ENCODE measurements at regions not wholly inside any gene's neighbourhood (a gene's known extent, or its start where the extent isn't known, plus 50 kb on each side); places are given as distances from the start of the nearest gene placed in this dataset.
"Not testable (repeated sequence)": the region's sequence is repeated elsewhere in the genome, so short reads cannot be mapped to it uniquely, and the experiment has no call there.

DNA sequence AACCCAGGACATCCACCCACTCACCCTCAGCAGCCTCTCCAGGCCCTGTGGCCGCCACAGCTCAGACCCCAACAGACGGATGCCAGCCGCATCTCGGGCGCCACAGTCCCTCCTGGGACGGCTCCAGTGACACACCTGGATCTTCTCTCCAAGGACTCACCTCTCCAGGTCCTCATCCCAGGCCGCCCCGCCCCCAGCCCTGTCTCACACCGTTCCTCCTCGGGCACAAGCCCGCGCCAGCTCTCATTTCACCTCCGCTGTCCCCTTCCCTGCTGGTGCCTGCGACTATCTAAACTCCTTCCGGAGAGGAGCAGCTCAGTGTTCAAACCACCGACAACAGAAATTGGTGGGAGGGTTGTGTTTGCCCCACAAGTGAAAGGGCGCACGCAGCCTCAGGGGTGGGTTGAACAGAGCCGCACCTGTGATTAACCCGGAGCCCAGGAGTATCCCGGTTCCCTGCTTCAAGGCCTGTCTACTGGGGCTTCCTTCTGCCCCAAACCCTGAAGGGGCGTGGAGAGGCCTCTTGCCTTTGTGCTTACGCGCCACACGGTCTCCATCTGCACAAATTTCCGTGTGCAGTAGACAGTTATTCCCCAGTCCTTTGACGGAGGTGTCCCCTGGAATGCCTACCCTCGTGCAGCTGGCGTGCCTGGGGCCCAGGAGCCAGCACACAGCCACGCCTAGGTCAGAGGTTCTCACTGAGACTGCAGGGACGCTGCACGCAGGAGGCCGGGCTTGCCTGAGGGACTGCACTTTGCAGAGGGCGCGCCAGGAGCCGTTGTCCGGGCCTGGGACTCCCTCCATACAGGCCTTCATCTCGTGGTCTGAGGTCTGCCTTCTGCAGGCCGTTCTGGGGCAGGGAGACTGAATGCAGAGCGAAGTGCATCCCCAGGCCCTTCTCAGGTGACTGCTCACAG is 232.7 kb downstream of the DLL1 start:
- DNase-seq (ENCODE audit: low spot score), result no peak

DNA sequence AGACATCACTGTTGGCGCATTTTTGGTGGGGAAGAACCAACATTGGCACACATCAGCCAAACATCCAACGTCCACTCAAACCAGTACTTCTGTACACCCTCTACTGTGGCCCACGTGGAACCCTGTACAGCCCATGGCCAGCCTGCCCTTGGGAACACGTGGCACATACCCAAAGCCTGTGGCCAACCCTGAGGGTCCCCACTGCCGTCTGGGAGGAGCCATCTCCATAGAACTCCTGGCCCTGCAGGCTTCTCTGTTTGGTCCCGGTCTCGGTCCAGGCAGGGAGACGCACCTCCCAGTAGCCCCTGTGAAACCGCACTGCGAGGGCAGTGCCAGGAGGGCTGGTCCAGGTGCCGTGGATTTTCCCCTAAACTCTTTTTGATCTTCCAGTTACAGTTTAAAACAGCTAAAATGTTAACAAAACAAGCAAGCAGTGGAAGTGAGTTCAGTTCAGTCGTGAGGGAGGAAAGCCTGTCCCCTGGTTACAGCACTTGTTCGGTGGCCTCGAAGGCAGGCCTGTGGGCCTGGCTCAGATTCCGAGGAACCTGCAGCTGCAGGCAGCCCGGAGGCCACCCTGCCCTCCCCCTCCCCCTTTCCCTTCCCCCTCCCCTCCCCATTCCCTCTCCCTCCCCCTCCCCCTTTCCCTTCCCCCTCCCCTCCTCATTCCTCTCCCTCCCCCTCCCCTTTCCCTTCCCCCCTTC is 233.7 kb downstream of the DLL1 start:
- no peak for DNase-seq (ENCODE audit: low spot score)

DNA sequence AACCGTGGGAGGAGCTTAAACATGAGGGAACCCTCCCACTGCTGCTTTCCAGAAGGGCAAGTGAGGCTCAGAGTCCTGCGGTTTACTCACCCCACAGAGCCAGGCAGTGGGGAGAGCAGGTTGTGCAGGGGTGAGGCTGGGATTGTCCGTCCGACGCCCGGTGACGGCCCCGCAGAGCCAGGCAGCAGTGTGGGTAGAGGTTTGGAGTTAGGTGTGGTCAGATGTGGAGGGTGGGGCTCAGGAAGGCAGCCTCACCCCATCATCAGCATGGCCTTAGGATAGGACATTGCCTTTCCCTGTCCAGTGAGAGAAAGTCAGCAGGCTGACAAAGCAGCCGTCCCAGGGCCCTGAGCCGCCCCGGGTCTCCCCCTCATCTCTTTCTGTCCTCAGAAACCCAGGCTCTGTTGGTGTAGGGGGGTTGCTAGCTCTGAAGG is 234.6 kb downstream of the DLL1 start:
- DNase-seq (ENCODE audit: low spot score), result no peak

DNA sequence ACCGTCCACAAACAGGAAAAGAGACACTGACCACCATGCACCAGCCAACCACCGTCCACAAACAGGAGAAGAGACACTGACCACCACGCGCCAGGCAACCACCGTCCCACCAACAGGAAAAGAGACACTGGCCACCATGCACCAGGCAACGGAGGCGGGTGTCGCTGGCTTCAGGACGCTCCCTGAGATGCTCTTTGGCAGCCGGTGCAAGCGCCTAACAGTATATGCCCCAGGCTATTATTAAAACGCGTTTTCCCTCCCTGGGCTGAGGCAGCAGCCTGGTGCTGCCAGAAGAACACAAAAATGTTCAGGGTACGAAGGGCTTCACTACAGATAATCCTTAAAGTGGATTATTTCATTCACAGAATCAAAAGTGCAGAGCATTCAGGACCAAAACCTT is 235.1 kb downstream of the DLL1 start:
- not testable (repeated sequence) for DNase-seq (ENCODE audit: low spot score)

DNA sequence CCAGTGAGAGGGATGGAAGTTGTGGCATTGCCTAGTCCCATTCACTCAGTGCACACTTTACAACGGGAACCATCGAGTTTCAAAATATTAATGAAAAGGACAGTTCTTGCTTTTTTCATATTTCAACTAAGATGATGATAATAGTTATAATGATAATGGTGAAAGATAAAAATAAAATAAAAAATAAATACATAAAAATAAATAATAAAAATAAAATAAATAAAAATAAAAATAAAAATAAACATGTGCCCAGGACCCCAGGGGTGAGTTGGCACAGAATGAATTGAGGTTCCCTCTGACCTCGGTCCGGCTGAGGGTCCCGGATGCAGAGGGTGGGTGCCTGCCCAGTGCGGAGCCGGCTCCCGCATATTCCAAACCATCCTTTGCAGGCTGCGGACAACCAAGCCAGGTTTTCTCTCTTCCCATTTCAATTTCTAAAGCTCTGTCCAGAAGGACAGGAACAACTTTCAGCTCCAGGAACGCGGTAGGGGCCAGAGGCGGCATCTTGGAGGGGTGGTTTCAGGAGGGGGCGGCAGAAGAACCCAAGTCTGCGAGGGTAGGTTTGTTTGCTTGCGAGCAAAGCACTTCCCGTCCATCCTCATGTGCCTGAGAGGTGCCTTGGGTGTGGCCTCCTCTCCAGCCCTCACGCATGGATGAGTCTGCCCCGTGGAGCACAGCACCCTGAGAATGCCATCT is 236.8 kb downstream of the DLL1 start:
- no peak for DNase-seq (ENCODE audit: low spot score)

DNA sequence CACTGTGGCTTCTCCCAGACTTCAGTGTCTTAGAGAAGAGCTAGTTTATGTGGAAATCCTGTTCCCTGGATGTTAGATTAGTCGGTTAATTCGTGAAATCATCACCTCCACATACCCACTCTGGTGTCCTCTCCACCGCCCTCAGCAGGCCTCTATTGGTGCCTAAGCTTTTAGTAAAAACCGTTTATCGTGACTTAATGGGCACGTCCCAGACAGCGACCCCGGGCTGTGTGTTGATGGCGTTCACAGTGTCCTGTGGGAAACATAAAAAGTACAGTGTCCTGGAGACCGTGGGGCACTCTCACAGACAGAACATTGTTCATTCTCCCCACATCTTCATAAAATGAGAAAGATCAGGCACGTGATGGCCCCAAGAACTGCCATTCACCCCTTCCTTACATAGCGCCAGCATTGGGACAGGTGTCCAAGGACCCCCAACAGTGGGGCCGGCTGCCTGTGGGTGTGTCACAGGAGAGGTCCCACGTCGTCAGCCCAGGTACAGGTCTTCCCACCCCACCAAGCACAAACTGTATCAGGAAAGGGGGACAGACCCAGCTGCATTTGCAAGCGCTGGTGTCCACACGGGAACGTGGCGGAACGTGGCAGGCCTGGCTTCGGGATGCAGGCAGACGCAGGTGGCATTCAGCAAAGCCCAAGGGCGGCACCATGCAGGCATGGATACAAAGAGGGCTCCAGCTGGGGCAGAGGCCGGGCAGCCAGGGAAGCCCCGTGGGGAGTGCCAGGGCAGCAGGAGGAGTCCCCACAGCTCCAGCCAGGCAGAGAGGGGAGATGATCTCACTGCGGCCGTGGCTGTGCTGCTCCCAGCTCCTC is 237.7 kb downstream of the DLL1 start:
- no peak for DNase-seq (ENCODE audit: low spot score)

DNA sequence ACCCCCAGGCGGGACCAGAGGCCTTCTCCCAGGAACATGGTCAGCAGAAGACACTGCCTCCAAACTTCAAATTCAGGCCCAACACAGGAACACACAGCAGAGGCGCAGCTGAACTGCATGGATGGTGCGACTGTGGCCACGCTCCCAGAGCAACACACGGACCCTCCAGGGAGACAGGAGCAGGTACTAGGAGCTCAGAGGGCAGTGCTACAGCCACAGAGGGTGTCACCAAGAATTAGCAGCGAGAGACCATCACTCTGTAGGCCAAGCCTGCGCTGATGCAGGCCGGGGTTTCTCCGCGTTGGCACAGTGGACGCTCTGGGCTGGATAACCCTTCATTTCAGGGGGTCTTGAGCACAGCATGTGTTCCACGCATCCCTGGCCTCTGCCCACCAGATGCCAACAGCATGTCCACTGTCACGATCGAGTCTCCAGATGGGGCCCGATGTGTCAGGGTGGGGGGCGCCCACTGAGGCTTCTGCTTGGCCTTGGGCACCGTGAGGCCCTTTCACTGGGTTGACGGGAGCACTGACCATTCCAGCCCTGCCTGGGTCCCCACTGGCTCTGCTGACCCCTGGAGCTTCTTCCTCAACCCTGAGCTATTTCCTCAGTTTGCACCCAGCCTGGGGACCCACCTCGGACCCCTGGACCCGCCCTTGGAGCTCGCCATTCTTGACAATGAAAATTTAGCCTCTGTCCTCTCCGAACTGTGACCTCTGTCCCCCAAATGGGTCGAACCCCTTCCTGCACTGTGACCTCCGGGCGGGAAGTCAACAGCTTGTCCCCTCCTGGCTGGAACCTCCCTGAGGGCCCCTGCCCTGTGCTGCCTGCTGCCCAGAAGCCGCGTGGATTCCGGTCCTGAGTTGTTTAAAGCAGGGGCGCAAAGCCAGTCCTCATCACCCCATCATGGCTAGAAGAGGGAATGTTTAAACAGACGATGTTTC is 239.4 kb downstream of the DLL1 start:
- no peak for DNase-seq (ENCODE audit: low spot score)

DNA sequence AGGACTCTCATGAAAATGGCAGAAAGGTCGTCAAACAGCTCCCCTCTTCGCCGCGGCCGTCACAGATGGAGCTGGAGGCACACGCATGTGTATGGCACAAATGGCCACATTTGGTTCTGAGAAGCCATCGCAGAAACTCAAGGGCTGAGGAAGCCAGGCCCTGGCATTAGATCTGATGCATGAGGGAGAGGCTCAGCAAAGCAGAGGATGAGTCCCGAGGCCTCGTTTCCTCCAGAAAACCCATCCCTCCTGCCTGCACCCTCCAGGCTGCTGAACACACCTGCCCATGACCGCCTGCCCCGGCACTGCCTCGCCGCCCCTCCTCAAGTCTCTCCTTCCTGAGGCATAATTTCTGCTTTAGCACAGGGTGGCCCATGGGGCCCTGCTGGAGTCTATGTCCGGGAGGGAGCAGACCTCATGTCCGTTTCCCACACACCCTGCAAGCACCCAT is 240.3 kb downstream of the DLL1 start:
- DNase-seq (ENCODE audit: low spot score), result no peak

DNA sequence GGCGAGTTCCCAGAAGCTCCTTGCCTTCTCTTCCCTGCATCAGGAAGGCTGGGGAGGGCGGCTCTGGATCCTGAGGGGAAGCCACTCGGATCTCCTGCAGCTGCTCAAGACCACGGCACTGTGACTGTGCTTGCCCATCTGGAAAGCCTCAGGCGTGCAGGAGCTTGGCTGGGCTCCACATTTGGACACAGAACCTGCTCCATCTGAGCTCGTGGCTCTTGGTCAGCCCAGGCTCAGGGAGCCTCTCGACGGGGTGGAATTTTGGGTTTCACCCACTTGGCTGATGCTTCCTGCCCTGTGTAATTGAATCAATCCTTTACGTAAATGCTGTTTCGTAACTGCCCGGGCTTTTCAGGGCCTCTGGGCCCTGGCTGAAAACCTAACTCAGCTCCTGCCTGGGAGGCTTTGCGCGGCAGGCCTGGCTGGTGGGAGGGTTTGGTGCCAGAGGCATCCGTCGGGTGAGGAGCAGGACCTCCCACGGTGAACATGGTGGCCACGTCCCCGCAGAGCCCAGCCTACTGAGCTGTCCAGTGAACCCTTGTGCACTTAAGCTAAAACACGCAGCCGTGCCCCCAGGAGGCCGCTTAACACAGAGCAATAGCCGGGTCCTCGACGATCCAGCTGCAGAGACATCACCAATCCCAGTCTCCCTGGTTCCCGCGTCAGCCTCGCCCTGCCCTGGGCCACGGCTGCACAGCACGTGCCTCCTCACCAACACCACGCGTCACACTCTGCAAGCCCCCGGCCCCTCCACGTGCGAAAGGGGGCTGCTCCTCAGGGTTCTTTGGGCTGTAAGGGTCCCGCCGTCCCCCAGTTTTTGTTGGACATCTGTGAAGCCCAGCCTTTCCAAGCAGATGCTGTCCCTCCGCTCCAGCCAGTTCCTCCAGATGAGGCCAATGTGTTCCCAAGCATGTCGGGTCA is 241.0 kb downstream of the DLL1 start:
- DNase-seq (ENCODE audit: low spot score), result peak; percentile 30

DNA sequence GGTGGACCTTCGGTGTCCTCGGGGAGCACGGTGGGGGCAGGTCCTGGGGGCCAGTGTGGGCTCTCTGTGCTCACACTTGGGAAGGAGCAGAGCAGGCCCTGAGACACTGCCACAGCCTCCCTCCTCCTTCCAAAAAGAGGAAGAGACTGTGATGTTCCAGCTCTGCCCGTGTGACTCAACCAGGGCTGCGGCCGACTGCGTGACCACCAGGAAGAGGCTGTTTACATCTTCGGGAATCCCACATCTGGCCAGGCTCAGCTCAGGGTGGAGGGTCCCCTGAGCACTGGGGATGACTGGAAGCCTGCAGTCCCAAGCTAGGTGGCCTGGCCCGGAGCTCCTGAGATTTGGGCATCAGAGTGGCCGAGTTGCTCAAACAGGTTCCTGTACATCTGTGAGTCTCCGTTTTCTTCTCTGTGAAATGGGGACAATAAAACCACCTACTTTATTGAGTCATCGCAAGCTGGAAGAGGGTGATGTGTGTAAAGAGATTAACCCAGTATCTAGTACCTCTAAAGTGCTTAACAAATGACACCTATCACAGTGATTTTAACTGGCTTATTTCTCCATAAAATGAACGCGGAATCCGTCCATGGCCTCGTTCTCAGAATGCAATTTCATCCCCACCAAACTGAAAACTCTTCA is 242.1 kb downstream of the DLL1 start:
- DNase-seq (ENCODE audit: low spot score), result peak; percentile 24

DNA sequence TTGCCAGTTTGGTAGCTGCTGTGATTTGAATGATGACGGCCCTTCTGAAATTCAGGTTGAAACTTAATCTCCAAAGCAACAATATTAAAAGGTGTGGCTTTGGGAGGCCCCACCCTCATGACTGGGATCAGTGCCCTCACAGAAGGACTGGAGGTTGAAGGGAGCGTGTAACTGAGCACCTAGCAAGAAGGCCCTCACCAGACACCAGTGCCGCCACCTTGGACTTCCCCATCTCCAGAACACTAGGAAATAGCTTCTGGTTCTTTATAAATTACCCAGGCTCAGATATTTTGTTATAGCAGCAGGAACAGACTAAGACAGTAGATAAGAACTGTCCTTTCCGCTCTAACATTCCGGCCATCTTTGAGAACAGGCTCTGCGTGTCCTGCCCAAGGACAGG is 243.1 kb downstream of the DLL1 start:
- no peak for DNase-seq (ENCODE audit: low spot score)

DNA sequence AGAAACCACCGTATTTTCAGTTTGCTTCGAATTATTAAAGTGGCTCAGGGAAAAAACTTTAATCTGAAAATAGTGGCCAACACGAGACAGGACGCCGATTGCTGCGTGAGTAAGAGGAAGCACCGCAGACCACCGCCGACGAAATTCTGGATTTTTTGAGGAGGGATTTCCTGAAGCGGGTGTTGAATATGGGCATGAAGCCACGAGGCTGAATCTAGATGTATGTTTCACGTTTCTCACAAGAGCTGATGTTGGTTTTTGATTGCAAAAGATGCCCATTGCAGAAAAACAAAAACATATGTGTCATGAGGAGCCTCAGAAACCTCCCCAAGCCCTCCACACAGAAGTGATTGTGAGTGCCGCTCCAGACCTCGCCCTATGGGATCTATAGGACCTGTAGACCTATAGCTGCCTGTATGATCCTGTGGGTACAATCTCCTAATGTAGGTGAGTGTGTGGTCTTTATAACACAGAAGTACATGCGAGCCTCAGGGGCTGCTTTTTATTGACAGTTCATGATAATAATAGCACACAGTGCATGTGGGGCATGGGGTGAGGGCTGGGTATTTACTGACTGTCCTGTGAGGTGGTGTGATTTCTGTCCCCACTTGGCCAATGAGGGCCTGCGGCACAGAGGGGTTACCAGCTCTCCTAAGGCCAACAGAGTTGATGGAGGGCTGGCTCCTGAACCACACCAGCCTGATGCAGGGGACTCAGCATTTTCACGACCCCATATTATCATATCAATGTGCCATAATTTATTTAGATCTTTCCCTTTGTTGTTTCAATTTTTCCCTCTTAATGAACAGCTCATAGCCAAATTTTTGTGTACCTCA is 243.9 kb downstream of the DLL1 start:
- DNase-seq (ENCODE audit: low spot score), result no peak

DNA sequence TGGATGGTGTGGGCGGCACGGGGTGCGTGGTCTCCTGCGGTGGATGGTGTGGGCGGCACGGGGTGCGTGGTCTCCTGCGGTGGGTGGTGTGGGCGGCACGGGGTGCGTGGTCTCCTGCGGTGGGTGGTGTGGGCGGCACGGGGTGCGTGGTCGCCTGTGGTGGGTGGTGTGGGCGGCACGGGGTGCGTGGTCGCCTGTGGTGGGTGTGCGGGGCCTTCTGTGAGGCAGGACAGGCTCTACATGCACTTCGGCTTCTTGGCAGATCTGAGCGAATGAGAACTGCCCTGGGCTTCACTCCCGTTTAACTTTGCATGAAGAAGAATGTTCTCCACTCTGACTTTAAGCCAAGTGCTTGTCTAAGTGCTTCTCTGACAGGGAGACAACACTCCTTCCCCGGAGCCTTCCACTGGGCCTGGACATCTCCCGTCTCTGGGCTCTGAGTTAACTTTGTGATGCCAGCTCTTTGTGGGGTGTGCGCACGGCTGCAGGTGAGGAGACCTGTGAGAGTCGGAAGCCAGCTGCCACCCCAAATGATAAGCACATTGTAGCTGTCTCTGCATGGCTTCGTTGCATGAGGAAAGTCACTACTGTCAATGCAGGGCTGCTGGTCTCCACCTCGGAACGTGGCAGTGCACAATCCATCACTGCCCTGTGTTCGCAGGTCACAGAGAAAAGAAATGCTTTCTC is 244.8 kb downstream of the DLL1 start:
- no peak for DNase-seq (ENCODE audit: low spot score)

DNA sequence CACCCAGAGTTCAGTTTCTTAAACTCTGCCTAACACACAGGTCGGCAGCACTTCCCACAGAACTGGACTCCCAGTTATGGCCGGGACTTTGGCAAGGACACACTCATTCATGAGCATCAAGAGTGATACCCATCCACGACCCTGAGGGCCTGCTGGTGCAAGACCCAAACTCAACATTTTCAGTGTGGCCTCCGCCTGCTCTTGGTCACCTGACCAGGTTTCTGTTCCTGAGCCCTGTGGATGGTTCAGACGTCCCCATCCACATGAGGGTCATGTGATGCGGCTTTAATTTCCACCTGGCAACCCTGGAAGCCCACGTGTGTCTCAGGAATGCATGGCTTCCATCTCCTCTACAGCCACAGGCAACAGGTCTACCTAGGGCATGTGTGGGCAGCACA is 245.3 kb downstream of the DLL1 start:
- DNase-seq (ENCODE audit: low spot score), result no peak

DNA sequence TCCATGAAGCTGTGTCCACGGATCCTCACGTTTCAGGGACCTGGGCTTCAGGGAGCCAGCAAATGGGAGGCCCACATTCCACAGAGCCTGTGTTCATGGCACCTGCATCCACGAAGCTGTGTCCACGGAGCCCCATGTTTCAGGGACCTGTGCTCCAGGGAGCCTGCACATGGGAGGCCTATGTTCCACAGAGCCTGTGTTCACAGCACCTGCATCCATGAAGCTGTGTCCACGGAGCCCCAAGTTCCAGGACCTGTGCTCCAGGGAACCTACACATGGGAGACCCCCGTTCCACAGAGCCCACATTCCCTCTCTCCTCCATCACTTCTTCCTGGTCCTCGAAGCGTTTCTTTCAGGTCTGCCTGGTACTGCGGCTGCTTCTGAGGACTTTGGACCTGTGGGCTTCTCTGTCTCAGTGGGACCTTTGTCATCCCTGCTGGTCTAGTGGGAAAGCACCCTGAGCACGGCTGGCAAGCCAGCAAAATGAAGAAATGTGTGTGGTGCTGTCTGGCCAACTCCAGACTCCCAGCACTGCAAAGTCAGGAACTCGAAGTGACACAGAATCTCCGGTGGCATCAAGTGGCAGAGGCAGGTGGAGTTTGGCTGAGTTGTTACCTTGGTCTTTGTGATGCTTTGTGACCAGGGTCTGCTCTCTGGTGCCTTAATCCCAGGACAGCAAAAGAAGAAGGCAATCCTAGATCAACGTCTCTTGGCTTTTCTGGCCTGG is 245.9 kb downstream of the DLL1 start:
- DNase-seq (ENCODE audit: low spot score), result no peak

DNA sequence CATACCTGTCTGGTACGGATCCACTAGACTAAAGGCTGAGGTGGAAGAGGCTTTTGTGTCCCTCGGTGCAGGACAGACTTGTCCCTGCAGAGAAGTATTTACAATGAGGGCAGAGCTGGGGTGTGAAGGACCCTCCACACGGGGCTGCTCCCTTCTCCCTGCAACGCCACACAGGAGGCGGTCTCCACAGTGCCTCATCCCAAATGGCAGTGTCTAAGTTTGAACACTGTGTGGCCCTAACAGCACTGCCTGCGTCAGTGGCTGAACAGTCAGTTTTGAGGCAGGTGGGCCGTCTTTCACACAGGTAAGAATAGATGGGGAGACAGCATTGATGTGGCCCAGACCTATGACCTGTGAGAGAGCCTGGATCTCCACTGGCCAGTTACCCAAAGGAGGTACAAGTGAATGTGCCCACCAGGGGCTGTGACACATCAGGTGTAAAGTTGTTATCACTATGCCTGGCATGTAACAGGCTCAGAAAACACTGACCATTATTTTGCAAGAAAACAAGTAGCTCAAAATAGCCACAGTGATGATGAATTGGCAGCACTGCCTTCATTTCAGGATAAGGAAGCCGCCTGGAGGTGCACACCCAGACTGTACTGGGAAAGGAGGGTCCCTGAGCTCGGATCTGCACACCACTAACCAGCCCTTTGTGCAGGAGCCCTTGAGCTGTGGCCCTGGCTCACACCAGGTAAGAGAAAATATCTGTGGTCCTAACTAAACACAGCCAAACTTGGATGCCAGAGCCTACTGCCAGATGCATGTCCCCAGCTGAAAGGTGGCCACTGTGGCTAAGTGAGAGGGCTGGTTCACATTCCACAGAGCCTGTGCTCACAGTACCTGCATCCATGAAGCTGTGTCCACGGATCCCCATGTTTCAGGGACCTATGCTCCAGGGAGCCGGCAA is 246.7 kb downstream of the DLL1 start:
- no peak for DNase-seq (ENCODE audit: low spot score)
